Prostate gland (tissue), 2 donors: ENCODE measurements at regions not wholly inside any gene's neighbourhood (a gene's known extent, or its start where the extent isn't known, plus 50 kb on each side); places are given as distances from the start of the nearest gene placed in this dataset.

Source experiments
- CTCF ChIP-seq, 4 experiments: fragments of 200-600 bp in 2 of 4; fragments of 450-650 bp in 2 of 4; sonication (generic) in 2 of 4; IDR thresholded peaks; 1 replicate in 3 of 4; 2 replicates in 1 of 4; pipeline ENCODE4 v1.5.1; 2016 to 2019; ENCODE audit warnings: antibody characterized with exemption in 4 of 4, mild to moderate bottlenecking in 2 of 4, moderate library complexity in 2 of 4
- POLR2AphosphoS5 ChIP-seq: sonication (generic); formaldehyde crosslinking; IDR thresholded peaks from one replicate; pipeline ENCODE4 v1.6.1; 2017; ENCODE audit warnings: antibody characterized with exemption

- TF ChIP-seq CTCF (IDR thresholded peaks at IDR 0.05), result no peak
- no peak for TF ChIP-seq POLR2AphosphoS5
Observed at GRCh38 chr5:12460493-12461261, 556.4 kb upstream of the CTNND2 start.
